ENCODE measurements at regions not wholly inside any gene's neighbourhood (a gene's known extent, or its start where the extent isn't known, plus 50 kb on each side); places are given as distances from the start of the nearest gene placed in this dataset.

DNA sequence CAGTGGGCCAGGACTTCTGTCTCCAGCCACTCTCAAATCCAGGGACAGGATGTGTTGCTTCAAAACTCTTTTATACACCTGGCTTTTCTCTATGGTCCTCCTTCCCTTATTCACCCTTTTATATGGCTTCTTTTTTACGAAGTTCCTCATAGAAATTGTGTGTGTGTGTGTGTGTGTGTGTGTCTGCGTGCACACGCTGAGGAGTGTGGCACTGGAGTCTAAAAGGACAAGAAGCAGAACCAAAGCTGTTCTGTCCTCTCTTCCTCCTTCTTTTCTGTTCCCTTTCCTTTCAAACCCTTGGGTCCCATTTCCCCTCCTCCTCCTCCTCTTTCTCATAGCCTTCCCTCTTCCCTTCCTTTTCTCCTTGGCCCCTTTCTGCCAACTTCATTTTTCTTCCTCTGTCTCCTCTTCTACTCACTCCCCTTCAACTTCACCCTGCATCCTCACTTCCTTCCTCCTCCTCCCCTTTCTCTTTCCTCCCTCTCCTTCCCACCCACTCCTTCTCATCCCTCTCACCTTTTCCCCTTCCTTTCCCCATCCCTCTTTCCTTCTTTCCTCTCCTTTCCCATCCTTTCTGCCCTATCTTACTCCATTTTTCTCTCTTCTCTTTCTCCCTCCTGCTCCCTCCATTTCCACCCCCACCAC, 360.5 kb downstream of the MID1IP1 start:
- TF ChIP-seq, protein P1, sequence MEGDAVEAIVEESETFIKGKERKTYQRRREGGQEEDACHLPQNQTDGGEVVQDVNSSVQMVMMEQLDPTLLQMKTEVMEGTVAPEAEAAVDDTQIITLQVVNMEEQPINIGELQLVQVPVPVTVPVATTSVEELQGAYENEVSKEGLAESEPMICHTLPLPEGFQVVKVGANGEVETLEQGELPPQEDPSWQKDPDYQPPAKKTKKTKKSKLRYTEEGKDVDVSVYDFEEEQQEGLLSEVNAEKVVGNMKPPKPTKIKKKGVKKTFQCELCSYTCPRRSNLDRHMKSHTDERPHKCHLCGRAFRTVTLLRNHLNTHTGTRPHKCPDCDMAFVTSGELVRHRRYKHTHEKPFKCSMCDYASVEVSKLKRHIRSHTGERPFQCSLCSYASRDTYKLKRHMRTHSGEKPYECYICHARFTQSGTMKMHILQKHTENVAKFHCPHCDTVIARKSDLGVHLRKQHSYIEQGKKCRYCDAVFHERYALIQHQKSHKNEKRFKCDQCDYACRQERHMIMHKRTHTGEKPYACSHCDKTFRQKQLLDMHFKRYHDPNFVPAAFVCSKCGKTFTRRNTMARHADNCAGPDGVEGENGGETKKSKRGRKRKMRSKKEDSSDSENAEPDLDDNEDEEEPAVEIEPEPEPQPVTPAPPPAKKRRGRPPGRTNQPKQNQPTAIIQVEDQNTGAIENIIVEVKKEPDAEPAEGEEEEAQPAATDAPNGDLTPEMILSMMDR (IDR thresholded peaks at IDR 0.05) = no peak
- TF ChIP-seq POLR2A (IDR thresholded peaks at IDR 0.05) (no peak), POLR2AphosphoS5 (IDR thresholded peaks at IDR 0.05) (no peak)
